ENCODE measurements at regions not wholly inside any gene's neighbourhood (a gene's known extent, or its start where the extent isn't known, plus 50 kb on each side); places are given as distances from the start of the nearest gene placed in this dataset.

GRCh38 chr2:36277146-36277808 lies 78.3 kb upstream of the CRIM1 start:
- in situ Hi-C loops (cut with MboI) = no loop called here
- no peak overlapping the region for H3K4me3 ChIP-seq
- TF ChIP-seq SMARCA5 (IDR thresholded peaks at IDR 0.05) (no peak), JUND (IDR thresholded peaks at IDR 0.05; ENCODE audit: low read depth, low read length) (no peak), STAT3 (IDR thresholded peaks at IDR 0.05; ENCODE audit: low read depth, low read length) (no peak), ZBED1 (IDR thresholded peaks at IDR 0.05; ENCODE audit: borderline replicate concordance) (no peak), GATAD2B (conservative IDR thresholded peaks at IDR 0.05; ENCODE audit: low read depth) (no peak), TCF7 (IDR thresholded peaks at IDR 0.05; ENCODE audit: borderline replicate concordance) (no peak), BRCA1 (IDR thresholded peaks at IDR 0.05; ENCODE audit: low read depth, low read length) (no peak), USF2 (IDR thresholded peaks at IDR 0.05; ENCODE audit: borderline replicate concordance, low read depth, low read length) (no peak), ZBTB4 (CRISPR knock-in tag; IDR thresholded peaks at IDR 0.05) (no peak)
- H3K27me3 ChIP-seq (replicated peaks in 1 of 2; ENCODE audit: control insufficient read depth in 2 of 2, insufficient read depth in 2 of 2, low read length in 1 of 2) = no peaks in the 10 kb centered on the region
- H3K27ac ChIP-seq (ENCODE audit: control insufficient read depth, insufficient read depth) = no peak overlapping the region
- FAIRE-seq (no peak), DNase-seq (ENCODE audit: low read depth, low spot score) (no peak), ATAC-seq (peak; percentile 61)
- CTCF ChIA-PET = interaction anchor here (1.1 to 1.3 kb wide), 2 partner anchors 8 to 304 kb away, joined by 3 read pairs; no protein-coding TSS in a partner anchor
- 13% methylated on average over 3 of the region's 3 CpGs for WGBS (ENCODE audit: insufficient coverage, insufficient replicate concordance, low lambda C conversion rate, missing lambda C conversion rate)
- SMC1A ChIA-PET (ENCODE audit: uncharacterized antibody, unreplicated experiment) = interaction anchor here (1.3 kb wide), 1 partner anchor 28 kb away, joined by 4 read pairs; no protein-coding TSS in a partner anchor
- no peaks in the 10 kb centered on the region for H4K20me1 ChIP-seq (ENCODE audit: control insufficient read depth, insufficient read depth)
- intact Hi-C loops (cut with micrococcal nuclease; ENCODE audit: unreplicated experiment) = no loop called here
- no peaks in the 10 kb centered on the region for H3K79me2 ChIP-seq (ENCODE audit: control insufficient read depth, insufficient read depth, low read length)
- RAD21 ChIA-PET (ENCODE audit: unreplicated experiment) = interaction anchor here (0.6 to 1.0 kb wide), 2 partner anchors 37 to 383 kb away, joined by 3 read pairs; no protein-coding TSS in a partner anchor
- BruUV-seq (replicated peaks) = no TSS peak
- H3K4me1 ChIP-seq (ENCODE audit: control insufficient read depth, insufficient read depth, low read length) = no peaks in the 10 kb centered on the region
- POLR2A ChIA-PET = no interaction called here
- H2AFZ ChIP-seq (ENCODE audit: control insufficient read depth, low read depth, low read length) = no peak overlapping the region
- no peak overlapping the region for H3K9ac ChIP-seq (ENCODE audit: control insufficient read depth, insufficient read depth, low read length)
- H3K9me3 ChIP-seq (replicated peaks; ENCODE audit: control insufficient read depth, insufficient read depth, low read length) = no peaks in the 10 kb centered on the region; the same call in 2 of the 3 replicates
- no peaks in the 10 kb centered on the region for H3K36me3 ChIP-seq (ENCODE audit: control insufficient read depth in 2 of 2, insufficient read depth in 2 of 2, low read length in 1 of 2)
- H3K4me2 ChIP-seq (ENCODE audit: control insufficient read depth, insufficient read depth) = no peak overlapping the region

Data from GM12878 (cell line).